IPS-15b (cell line): ENCODE measurements at regions not wholly inside any gene's neighbourhood (a gene's known extent, or its start where the extent isn't known, plus 50 kb on each side); places are given as distances from the start of the nearest gene placed in this dataset.

ENCODE experiments used
- H3K27me3 ChIP-seq: one replicate; pipeline ENCODE4 v1.6.1; 2013; ENCODE audit warnings: low read length; ENCODE audit not compliant: control insufficient read depth, insufficient read depth
- H3K36me3 ChIP-seq: one replicate; pipeline ENCODE4 v1.6.1; 2013; ENCODE audit warnings: low read length; ENCODE audit not compliant: control insufficient read depth, insufficient read depth
- H3K4me1 ChIP-seq: one replicate; pipeline ENCODE4 v1.6.1; 2013; ENCODE audit warnings: mild to moderate bottlenecking, low read length; ENCODE audit not compliant: control insufficient read depth, insufficient read depth
- H3K4me3 ChIP-seq: one replicate; pipeline ENCODE4 v1.5.1; 2013; ENCODE audit warnings: low read depth, low read length
- H3K9ac ChIP-seq: one replicate; pipeline ENCODE4 v1.6.1; 2013; ENCODE audit warnings: low read depth, mild to moderate bottlenecking, low read length
- H3K9me3 ChIP-seq: one replicate; pipeline ENCODE4 v1.6.1; 2013; ENCODE audit warnings: mild to moderate bottlenecking, low read length; ENCODE audit not compliant: control insufficient read depth, insufficient read depth

DNA sequence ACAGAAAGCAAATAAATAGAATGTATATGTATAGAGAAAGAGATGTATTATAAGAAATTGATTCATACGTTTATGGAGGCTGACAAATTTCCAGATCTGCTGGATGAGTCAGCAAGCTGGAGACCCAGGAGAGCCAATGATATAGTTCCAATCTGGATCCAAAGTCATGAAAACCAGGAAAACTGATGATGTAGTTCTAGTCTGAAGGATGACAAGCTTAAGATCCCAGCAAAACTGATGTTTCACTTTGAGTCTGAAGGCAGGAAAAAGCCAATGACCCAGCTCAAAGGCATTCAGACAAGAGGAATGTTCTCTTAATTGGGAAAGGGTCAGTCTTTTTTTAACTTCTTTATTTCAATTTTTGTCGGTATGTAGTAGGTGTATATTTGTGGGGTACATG lies 102.6 kb downstream of the LHFPL1 start:
- Histone ChIP-seq H3K27me3 (no peaks in the 10 kb centered on the region), H3K9me3 (no peaks in the 10 kb centered on the region), H3K4me1 (peaks cover 4% of the 10 kb centered on the region), H3K36me3 (no peaks in the 10 kb centered on the region), H3K4me3 (no peak overlapping the region), H3K9ac (no peak overlapping the region)

DNA sequence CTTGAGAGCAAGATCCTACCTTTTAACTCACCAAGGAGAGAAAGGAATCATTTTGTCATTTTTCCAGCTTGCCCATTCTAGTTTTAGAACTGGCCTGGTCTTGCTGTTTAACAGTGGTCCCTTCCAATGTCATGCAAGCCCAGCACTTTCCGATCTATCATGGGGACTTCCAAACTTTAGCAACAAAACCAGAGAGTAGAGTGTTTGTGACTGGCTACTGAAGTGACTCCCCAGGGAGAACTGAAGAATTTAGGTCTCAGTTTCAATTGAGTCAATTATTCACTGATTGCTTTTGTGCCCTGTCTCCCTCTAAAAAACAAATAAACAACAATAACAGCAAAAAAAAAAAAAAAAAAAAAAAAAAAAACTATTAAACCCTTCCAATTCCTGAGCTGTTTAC lies 108.3 kb downstream of the LHFPL1 start:
- Histone ChIP-seq H3K9me3 (peaks cover 2% of the 10 kb centered on the region), H3K27me3 (no peaks in the 10 kb centered on the region), H3K4me1 (peaks cover 11% of the 10 kb centered on the region), H3K9ac (no peak overlapping the region), H3K4me3 (no peak overlapping the region), H3K36me3 (no peaks in the 10 kb centered on the region)

DNA sequence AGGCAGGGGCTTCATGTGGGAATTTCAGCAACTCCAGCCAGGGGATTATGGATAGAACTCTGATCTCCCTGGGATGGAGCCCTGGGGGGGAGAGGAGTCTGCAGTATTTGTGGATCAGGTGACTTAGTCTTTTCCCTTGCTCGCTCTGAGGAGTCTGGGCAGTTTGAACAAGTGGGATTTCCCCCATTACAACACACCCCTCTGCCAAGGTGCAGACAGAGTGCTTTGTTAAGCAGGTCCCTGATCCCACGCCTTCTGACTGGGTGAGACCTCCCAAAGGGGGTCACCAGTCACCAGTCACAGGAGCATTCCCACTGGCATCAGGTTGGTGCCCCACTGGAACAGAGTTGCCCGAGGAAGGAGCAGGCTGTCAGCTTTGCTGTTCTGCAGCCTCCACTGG lies 123.9 kb downstream of the LHFPL1 start:
- no peaks in the 10 kb centered on the region for H3K27me3 ChIP-seq
- no peak overlapping the region for H3K9ac ChIP-seq
- H3K4me1 ChIP-seq = no peaks in the 10 kb centered on the region
- H3K9me3 ChIP-seq = no peaks in the 10 kb centered on the region
- H3K36me3 ChIP-seq = no peaks in the 10 kb centered on the region
- H3K4me3 ChIP-seq = no peak overlapping the region

DNA sequence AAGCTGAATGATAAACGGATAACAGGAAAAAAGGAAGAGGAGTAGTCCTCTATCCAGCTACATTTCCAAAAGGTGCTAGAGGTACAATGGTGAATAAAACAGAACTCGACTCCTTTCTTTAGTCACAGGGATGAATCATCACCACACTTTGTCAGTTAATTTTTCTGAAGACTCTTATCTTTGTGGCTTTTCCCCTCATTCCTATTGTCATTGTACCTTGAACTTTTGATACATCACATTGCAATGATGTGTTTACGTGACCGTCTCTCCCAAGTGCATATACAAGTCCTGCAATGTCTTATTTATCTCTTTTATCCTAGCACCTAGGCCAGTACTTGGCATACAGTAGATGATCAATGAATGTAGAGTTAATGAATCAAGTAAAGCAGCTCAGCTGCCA lies 134.7 kb downstream of the LHFPL1 start:
- H3K9ac ChIP-seq = no peak overlapping the region
- H3K36me3 ChIP-seq = no peaks in the 10 kb centered on the region
- H3K27me3 ChIP-seq = no peaks in the 10 kb centered on the region
- no peaks in the 10 kb centered on the region for H3K4me1 ChIP-seq
- no peaks in the 10 kb centered on the region for H3K9me3 ChIP-seq
- H3K4me3 ChIP-seq = no peak overlapping the region

DNA sequence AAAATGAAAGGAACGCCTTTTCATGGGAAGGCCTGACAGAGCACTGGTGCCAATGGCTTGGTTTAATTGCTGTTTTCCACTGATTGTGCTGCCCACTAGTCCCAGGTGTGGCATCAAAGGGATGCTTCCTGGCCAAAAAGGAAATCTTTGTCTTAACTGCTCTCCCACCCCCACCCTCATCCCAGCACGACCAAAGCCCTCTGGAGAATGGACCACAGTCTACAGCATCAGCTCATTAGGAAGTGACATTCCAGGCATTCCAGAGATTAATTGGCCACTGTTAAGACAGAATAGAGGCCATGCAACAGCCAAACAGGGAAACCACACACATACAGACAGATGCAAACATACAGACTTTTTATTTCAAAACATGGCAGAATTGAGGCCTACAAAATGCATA lies 143.2 kb downstream of the LHFPL1 start:
- H3K9ac ChIP-seq = peak overlapping the region; percentile 41
- H3K4me3 ChIP-seq = peak overlapping the region; percentile 19
- no peaks in the 10 kb centered on the region for H3K36me3 ChIP-seq
- no peaks in the 10 kb centered on the region for H3K27me3 ChIP-seq
- H3K4me1 ChIP-seq = peaks cover 11% of the 10 kb centered on the region
- H3K9me3 ChIP-seq = no peaks in the 10 kb centered on the region

DNA sequence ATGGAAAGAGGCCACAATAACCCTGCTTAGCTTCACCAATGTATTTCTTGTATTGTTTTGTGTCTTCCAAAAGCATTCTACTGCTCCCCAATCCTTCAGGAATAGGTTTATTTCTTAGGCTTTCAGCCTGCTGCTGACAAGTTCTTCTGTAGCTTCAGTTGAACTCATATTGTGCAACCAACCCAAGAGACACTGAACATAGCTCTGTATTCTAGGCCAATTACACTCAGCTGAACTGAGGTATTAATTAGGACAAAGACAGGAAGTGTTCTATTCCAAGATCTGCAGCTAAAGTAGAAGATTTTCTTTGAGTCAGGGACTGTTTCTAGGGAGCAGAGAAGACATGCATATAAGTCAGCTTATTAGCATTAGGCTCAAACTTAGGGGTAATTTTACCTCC lies 151.8 kb downstream of the LHFPL1 start:
- Histone ChIP-seq H3K4me3 (no peak overlapping the region), H3K4me1 (no peaks in the 10 kb centered on the region), H3K27me3 (no peaks in the 10 kb centered on the region), H3K9me3 (peaks cover 4% of the 10 kb centered on the region), H3K9ac (no peak overlapping the region), H3K36me3 (peaks cover 4% of the 10 kb centered on the region)

DNA sequence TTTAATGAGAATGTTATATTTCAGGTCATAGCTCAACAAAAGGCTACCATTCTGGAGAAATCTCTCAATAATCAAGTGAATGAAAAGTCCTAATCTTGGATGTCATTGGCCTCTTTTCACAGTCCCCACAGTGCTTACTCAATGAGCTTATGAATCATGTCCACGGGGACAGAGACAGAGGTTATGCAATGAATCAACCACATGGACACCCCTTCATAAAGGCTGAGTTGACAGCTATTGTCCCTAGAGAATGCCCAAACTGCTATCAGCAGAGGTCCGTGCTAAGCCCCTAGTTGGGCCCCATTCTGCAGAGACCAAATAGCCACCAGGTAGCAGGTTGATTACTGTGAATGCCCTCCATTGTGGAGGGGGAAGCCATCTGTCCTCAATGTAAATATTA lies 158.1 kb downstream of the LHFPL1 start:
- no peaks in the 10 kb centered on the region for H3K4me1 ChIP-seq
- no peak overlapping the region for H3K4me3 ChIP-seq
- no peaks in the 10 kb centered on the region for H3K9me3 ChIP-seq
- no peak overlapping the region for H3K9ac ChIP-seq
- H3K36me3 ChIP-seq = no peaks in the 10 kb centered on the region
- no peaks in the 10 kb centered on the region for H3K27me3 ChIP-seq

DNA sequence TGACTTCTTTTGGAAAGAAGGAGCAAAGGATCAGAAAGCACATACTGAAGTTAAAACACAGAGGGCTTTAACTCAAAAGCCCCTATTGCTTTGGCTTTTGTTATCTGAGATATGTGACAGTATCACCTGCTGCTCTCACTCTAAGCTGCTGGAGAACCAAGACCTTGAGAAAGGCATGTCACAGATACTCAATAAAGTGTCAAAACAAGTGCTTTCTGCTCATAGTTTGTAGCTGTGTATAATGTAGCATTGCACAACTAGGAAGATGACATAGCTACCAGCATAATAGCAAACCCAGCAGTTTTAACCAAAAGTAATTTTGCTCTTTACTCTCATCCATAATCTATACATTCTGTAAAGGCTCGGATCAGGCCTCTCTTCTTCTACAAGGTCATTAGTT lies 159.6 kb downstream of the LHFPL1 start:
- H3K36me3 ChIP-seq = no peaks in the 10 kb centered on the region
- no peaks in the 10 kb centered on the region for H3K27me3 ChIP-seq
- no peak overlapping the region for H3K4me3 ChIP-seq
- H3K9me3 ChIP-seq = no peaks in the 10 kb centered on the region
- no peaks in the 10 kb centered on the region for H3K4me1 ChIP-seq
- H3K9ac ChIP-seq = no peak overlapping the region

DNA sequence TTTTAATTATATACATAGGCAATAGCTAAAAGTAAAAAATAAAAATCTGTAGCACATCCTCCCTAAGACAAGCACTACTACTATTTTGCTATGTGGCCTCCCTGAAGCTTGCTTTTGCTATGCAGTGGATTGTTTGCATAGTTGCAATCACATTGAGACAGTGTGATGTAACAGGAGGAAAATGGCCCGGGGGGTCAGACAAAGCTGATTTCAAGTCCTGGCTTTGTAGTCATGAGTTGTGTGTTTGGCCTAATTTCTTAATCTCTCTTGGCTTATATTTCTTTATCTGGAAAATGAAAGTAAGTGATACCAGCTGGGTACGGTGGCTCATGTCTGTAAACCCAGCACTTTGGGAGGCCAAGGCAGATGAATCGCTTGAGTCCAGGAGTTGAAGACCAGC lies 166.6 kb downstream of the LHFPL1 start:
- Histone ChIP-seq H3K9me3 (no peaks in the 10 kb centered on the region), H3K9ac (no peak overlapping the region), H3K4me1 (peaks cover 3% of the 10 kb centered on the region), H3K4me3 (no peak overlapping the region), H3K27me3 (no peaks in the 10 kb centered on the region), H3K36me3 (no peaks in the 10 kb centered on the region)

DNA sequence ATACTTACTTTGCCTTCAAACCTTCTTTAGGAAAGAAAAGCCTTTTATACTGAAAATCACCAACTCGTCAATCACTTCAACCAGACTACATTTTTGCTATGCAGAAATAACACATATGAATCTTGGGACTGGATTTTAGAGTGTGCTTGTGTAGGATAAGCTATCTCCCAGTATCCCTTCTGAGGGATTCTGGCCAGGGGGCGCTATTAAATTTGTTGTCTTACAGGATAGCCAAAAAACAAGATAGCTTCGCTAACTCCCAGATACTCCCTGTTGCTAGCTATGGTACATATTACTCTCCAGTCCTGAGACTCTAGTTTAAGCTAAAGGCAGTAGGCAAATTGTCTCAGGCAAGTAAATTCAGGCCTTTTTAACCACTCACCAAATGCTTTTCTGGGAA lies 167.2 kb downstream of the LHFPL1 start:
- no peaks in the 10 kb centered on the region for H3K36me3 ChIP-seq
- peaks cover 3% of the 10 kb centered on the region for H3K4me1 ChIP-seq
- no peaks in the 10 kb centered on the region for H3K9me3 ChIP-seq
- H3K27me3 ChIP-seq = no peaks in the 10 kb centered on the region
- H3K4me3 ChIP-seq = no peak overlapping the region
- H3K9ac ChIP-seq = no peak overlapping the region

DNA sequence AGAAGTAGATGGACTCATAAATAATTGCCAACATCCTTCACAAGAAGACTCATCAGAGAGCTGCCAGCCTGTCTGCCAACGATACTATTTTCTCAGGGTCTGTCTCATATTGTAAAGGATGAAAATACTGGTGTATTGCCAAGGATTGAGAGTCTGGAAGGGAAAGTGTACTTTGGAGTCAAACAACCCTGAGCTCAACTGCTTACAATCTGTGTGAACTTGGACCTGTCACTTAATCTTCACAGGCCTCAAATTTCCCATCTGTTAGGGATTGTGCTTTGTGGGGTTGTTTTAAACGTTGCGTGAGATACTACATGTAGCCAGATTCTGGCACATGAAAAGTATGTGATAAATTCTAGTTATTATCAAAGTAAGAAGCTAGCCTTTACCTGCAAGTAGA lies 169.1 kb downstream of the LHFPL1 start:
- H3K9me3 ChIP-seq = no peaks in the 10 kb centered on the region
- H3K4me1 ChIP-seq = peaks cover 3% of the 10 kb centered on the region
- no peak overlapping the region for H3K9ac ChIP-seq
- H3K27me3 ChIP-seq = no peaks in the 10 kb centered on the region
- H3K36me3 ChIP-seq = no peaks in the 10 kb centered on the region
- no peak overlapping the region for H3K4me3 ChIP-seq

DNA sequence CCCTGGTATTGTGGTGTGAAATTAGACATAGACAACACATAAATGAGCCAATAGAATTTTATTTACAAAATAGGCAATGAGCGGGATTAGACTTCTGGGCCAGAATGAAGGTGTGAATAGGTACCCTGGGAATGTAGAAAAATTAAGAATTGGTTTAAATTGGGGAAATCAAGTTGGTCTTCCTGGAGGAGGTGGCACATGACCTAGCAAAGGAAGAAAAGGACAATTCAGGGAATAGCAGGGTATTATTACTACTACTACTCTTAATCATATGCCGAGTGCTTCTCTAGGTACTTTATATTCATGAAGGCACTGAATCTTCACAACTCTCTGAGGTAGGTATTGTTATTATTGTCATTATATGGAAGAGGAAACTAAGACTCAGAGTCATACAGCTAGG lies 202.1 kb downstream of the LHFPL1 start:
- H3K9me3 ChIP-seq = no peaks in the 10 kb centered on the region
- no peaks in the 10 kb centered on the region for H3K27me3 ChIP-seq
- no peak overlapping the region for H3K9ac ChIP-seq
- H3K4me1 ChIP-seq = peaks cover 5% of the 10 kb centered on the region
- H3K4me3 ChIP-seq = no peak overlapping the region
- H3K36me3 ChIP-seq = no peaks in the 10 kb centered on the region

DNA sequence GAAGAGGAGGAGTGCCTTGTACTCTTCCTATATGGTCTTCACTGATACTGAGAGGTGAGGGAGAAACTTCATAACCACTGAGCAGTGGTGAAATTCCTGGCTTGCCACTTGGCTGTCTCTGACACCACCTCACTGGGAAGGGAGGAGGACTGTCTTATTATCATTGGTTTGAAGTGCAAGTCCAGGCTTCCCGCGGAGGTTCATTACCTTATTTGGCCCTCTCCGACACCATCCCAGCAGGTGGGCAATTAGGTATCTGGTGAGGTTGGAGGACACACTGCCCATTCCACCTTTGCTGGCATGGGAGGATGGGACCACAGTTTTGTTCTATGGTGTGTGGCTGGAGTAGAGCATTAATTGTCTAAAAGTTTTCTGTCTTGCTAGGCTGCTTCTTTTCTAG lies 206.1 kb downstream of the LHFPL1 start:
- Histone ChIP-seq H3K4me3 (no peak overlapping the region), H3K9me3 (no peaks in the 10 kb centered on the region), H3K27me3 (no peaks in the 10 kb centered on the region), H3K4me1 (peaks cover 5% of the 10 kb centered on the region), H3K9ac (no peak overlapping the region), H3K36me3 (no peaks in the 10 kb centered on the region)
